Skeletal muscle tissue (tissue), 3 donors: ENCODE measurements at regions not wholly inside any gene's neighbourhood (a gene's known extent, or its start where the extent isn't known, plus 50 kb on each side); places are given as distances from the start of the nearest gene placed in this dataset.

Source experiments
- H3K27ac ChIP-seq: one replicate; pipeline ENCODE4 v1.7.0; 2013; ENCODE audit warnings: mild to moderate bottlenecking, low read depth, low read length, inconsistent platforms
- H3K27me3 ChIP-seq, 3 donors: one replicate each; pipeline ENCODE4 v1.7.0; 2013; ENCODE audit warnings: low read length in 3 of 3; ENCODE audit not compliant: control insufficient read depth in 3 of 3, insufficient read depth in 3 of 3
- H3K36me3 ChIP-seq, 3 donors: one replicate each; pipeline ENCODE4 v1.7.0; 2013; ENCODE audit warnings: low read length in 3 of 3; ENCODE audit not compliant: control insufficient read depth in 3 of 3, insufficient read depth in 3 of 3
- H3K4me1 ChIP-seq, 3 donors: one replicate each; pipeline ENCODE4 v1.7.0; 2013; ENCODE audit warnings: low read length in 3 of 3, mild to moderate bottlenecking in 3 of 3; ENCODE audit not compliant: control insufficient read depth in 3 of 3, insufficient read depth in 3 of 3
- H3K4me3 ChIP-seq, 3 donors: one replicate each; pipeline ENCODE4 v1.7.0; 2013; ENCODE audit warnings: low read length in 3 of 3
- H3K9ac ChIP-seq, 3 donors: one replicate each; pipeline ENCODE4 v1.7.0; 2013; ENCODE audit warnings: low read length in 3 of 3, mild to moderate bottlenecking in 3 of 3, moderate library complexity in 2 of 3, low read depth in 1 of 3
- H3K9me3 ChIP-seq, 3 donors: one replicate each; pipeline ENCODE4 v1.7.0; 2013; ENCODE audit warnings: low read length in 3 of 3; ENCODE audit not compliant: control insufficient read depth in 3 of 3
- donor health status: Osteomylitis.

DNA sequence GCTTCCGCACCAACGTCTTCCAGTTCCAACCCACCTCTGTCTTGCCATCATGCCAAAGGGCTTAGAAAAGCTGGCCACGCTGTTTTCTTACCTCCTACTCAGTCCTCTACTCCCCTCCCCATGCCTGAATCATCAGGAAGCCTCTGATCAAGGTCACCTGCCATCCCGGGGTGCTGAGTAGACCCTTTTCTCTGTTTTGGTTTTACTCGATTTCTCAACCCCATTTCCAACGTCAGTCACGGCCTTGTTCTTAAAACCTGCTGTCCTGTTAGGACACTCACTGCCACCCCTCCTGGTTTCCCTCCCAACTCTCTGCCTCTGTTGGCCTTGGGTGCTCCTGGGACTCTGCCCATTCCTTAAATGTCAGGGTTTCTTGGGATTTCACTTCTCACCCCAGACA lies 350.1 kb downstream of the FOXO1 start:
- Histone ChIP-seq H3K27ac (no peak overlapping the region), H3K27me3 (no peaks in the 10 kb centered on the region), H3K36me3 (no peaks in the 10 kb centered on the region), H3K9ac (no peak overlapping the region), H3K4me1 (peaks cover 7 to 13% (median 8%) of the 10 kb centered on the region in 3 donors), H3K9me3 (no peaks in the 10 kb centered on the region), H3K4me3 (no peak overlapping the region)

DNA sequence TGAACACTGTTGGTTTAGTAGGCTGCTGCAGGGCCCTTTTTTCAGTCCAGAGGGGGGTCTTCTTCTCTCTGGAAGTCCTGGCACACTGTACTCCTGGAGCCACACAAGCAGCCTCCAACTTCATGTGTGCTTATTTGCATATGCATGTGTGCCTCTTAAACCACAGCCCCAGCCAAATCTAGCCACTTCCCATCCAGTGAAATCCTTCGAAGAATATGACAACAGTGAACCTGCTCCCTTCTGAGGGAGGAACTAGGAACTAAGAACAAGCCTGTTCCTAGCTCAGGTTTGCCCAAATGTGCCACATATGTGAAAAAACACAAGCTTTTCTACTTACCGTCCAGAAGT lies 348.5 kb downstream of the FOXO1 start:
- Histone ChIP-seq H3K36me3 (no peaks in the 10 kb centered on the region), H3K27ac (no peak overlapping the region), H3K4me1 (peaks cover 7 to 13% (median 8%) of the 10 kb centered on the region in 3 donors), H3K27me3 (no peaks in the 10 kb centered on the region), H3K9ac (no peak overlapping the region), H3K9me3 (no peaks in the 10 kb centered on the region), H3K4me3 (no peak overlapping the region)

DNA sequence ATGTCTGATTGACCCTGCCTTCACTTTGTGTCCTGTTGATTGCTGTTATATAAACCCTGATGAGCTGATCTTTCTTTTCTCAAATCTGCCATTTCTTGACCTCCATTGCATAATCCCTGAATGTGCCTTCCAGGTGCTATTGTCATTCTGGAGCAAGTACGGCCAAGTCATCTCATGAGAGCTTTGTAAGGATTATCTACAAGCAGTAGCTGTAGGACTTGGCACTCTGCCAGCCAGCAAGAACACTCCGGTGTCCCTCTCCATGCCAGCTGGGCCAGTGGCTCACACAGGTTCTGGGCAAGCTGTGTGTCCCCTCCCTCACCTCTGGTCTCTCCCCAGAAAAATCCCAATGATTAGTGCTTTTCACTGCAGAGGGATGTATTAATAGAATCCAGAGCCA lies 348.1 kb downstream of the FOXO1 start:
- Histone ChIP-seq H3K4me3 (no peak overlapping the region), H3K4me1 (peaks cover 7 to 13% (median 8%) of the 10 kb centered on the region in 3 donors), H3K27me3 (no peaks in the 10 kb centered on the region), H3K36me3 (no peaks in the 10 kb centered on the region), H3K9me3 (no peaks in the 10 kb centered on the region), H3K27ac (no peak overlapping the region), H3K9ac (no peak overlapping the region)

DNA sequence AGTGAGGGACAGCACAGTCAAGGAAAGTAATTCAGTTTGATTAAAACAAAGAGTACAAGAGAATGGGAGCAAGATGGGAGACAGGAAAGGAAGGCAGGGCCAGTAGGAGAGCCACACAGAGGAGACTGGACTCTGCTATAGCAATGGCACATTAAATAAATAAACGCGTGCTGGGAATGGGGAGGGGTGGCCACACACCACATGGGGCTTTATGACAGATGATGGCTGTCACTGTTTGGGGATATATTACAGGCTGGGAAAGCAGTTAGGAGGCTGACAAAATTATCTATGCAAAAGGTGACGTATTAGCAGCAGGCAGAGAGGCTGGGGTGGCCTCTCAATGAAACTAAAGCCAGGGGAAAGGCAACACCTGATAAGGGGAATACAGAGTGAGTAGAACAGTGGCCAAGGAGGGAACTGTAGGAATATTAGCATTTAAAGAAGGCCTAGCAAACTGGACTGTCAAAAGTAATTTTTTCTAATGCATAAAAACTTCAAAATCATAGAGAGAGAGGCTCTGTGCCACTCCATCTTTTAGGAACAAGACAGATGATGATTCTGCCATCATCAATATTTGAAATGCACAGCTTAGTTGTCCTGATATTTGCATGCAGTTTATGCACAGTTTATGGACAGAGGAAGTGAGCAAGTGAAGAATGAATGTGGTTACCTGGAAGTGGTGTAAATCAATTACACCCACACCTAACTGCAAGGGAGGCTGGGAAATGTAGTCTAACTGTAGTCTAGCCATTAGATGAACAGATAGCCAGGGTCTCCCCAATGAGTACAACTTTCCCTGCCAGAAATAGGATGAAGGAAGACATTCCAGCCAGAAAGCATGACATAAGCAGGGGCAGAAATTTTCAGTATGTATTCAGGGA lies 346.5 kb downstream of the FOXO1 start:
- H3K4me1 ChIP-seq, result peaks cover 7 to 9% (median 8%) of the 10 kb centered on the region in 3 donors
- no peak overlapping the region for H3K4me3 ChIP-seq
- no peak overlapping the region for H3K27ac ChIP-seq
- no peaks in the 10 kb centered on the region for H3K36me3 ChIP-seq
- no peaks in the 10 kb centered on the region for H3K9me3 ChIP-seq
- H3K27me3 ChIP-seq, result no peaks in the 10 kb centered on the region
- no peak overlapping the region for H3K9ac ChIP-seq

DNA sequence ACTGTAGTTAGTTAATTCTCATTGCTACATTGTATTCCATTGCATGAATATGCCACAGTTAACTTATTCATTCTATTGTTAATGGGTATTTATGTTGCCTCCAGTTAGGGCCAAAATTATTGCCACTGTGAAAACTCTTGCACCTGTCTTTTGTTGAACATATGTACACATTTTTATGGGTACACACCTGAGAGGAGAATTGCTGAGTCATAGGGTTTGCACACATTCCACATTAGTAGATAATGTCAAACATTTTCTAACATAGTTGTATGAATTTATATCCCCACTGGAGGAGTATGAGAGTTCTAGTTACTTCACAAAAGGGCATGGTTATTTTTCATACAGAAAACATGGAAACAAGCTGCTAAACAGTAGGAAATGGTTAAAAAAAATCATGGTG lies 338.4 kb downstream of the FOXO1 start:
- Histone ChIP-seq H3K27ac (no peak overlapping the region), H3K9me3 (no peaks in the 10 kb centered on the region), H3K4me3 (no peak overlapping the region), H3K4me1 (no peaks in the 10 kb centered on the region), H3K9ac (no peak overlapping the region), H3K27me3 (no peaks in the 10 kb centered on the region), H3K36me3 (no peaks in the 10 kb centered on the region)

DNA sequence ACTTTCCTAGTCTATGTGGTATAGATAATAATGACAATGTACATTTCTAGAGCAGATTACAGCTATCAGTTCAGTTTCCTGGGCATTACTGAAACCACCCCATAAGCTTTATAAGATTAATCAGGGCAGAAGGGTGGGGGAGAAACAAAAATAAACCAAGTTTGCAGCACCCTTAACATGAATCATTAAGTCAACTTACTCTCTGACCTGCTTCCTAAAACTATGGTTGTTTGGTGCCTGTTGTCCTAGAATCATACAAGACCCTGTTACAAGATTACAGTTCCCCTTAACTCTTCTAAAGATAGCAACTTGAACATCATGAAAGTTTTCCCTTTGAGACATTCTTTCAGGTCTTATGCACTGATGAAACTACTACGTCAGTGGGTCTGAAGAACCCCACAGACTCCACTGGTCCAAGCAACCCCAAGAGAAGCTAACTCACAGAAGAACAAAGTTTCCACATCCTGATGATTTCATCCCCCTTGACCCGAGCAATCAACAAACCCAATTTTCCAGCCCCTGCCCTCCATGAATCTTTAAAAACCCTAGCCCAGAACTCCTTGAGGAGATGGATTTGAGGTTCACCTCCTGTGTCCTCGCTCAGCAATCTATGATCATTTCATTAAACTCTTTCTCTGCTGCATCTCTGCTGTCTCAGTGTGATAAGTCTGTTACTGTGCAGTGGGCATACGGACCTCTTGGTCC lies 336.5 kb downstream of the FOXO1 start:
- no peaks in the 10 kb centered on the region for H3K4me1 ChIP-seq
- H3K9ac ChIP-seq, result no peak overlapping the region
- no peak overlapping the region for H3K4me3 ChIP-seq
- H3K36me3 ChIP-seq, result no peaks in the 10 kb centered on the region
- H3K27ac ChIP-seq, result no peak overlapping the region
- H3K9me3 ChIP-seq, result no peaks in the 10 kb centered on the region
- no peaks in the 10 kb centered on the region for H3K27me3 ChIP-seq

DNA sequence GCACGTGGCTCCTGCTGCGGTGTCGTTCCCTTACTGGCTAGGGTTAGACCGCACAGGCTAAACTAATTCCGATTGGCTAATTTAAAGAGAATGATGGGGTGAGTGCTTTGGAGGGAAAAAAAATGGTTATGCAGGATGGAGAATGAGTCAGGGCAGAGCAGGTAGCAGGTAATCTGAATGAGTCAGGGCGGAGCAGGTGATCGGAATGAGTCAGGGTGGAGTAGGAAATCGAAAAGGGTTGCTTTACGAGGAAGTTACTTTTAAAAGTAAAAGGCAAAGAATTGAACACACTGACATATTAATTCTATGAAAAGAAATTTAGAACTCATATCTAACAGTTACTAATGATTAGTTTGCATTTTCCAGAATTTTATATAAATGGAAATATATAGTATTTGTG lies 335.5 kb downstream of the FOXO1 start:
- Histone ChIP-seq H3K9me3 (no peaks in the 10 kb centered on the region), H3K9ac (no peak overlapping the region), H3K4me1 (peaks cover 0 to 2% (median under 1%) of the 10 kb centered on the region in 3 donors), H3K27ac (no peak overlapping the region), H3K36me3 (no peaks in the 10 kb centered on the region), H3K27me3 (no peaks in the 10 kb centered on the region), H3K4me3 (no peak overlapping the region)

DNA sequence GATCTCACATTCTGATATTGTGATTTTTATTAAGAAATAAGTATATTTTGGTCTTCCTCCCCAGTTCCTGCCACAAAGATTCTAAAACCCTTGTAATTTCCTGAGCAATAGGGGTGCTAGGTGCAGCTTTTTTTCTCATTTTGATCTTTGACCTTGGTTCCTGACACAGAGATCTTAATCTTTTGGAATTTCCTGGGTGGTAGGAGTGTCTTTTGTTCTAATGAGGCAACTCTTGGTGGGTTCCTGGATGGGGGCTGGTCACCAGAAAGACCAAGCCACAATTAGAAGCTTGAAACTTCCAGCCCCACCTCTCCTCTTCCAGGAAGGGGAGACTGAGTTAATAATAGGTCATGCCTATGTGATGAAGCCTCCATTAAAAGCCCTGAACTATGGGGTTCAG lies 334.6 kb downstream of the FOXO1 start:
- Histone ChIP-seq H3K4me1 (peaks cover 2 to 10% (median 9%) of the 10 kb centered on the region in 3 donors), H3K9ac (no peak overlapping the region)

DNA sequence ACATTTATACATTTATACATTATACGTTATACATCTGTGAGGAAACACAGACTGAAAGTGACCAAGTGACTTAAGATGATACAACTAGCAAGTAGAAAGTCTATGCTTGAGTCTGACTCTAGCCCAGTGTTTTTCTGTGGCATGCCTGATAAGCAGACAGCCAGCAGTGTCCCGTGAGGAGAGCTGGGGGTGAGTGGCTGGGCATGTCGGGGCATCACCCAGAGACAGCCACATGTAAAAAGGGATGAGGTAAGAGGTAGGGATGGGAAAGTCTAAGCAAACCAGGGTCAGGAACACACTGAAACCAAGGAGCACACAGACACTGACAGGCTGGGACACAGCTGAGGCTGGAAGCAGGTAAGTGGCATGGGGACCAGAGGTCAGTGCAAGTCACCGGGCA lies 333.2 kb downstream of the FOXO1 start:
- Histone ChIP-seq H3K36me3 (no peaks in the 10 kb centered on the region), H3K4me3 (no peak overlapping the region), H3K27me3 (no peaks in the 10 kb centered on the region), H3K9ac (no peak overlapping the region), H3K4me1 (peaks cover 2 to 14% (median 14%) of the 10 kb centered on the region in 3 donors), H3K9me3 (no peaks in the 10 kb centered on the region), H3K27ac (no peak overlapping the region)

More for the DNA sequence above, 334.6 kb downstream of the FOXO1 start:
- no peak overlapping the region for H3K4me3 ChIP-seq
- H3K9me3 ChIP-seq, result no peaks in the 10 kb centered on the region
- H3K27ac ChIP-seq, result no peak overlapping the region
- H3K36me3 ChIP-seq, result no peaks in the 10 kb centered on the region
- no peaks in the 10 kb centered on the region for H3K27me3 ChIP-seq

DNA sequence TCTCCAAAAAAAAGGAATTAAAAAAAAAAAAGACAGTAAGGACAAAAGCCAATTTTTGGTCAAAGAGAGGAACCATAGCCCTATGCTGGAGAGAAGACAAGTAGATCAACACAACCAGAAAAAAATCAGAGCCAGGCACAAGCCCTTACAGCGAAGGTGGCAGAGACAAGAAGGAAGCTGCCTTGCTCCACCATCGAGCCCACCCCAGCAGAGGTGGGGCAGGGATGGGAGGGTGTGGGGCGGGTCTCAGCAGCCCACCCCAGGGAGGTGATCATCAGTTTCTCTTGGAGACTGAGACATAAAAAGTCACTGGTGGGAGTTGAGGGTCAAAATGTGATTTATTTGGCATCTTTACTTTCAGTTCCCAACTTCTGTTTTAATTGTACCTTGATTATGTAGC lies 332.4 kb downstream of the FOXO1 start:
- H3K9me3 ChIP-seq, result no peaks in the 10 kb centered on the region
- peaks cover 2 to 14% (median 14%) of the 10 kb centered on the region in 3 donors for H3K4me1 ChIP-seq
- no peaks in the 10 kb centered on the region for H3K27me3 ChIP-seq
- H3K36me3 ChIP-seq, result no peaks in the 10 kb centered on the region
- H3K4me3 ChIP-seq, result no peak overlapping the region
- no peak overlapping the region for H3K9ac ChIP-seq
- no peak overlapping the region for H3K27ac ChIP-seq
